PC-9 (cell line): ENCODE measurements at regions not wholly inside any gene's neighbourhood (a gene's known extent, or its start where the extent isn't known, plus 50 kb on each side); places are given as distances from the start of the nearest gene placed in this dataset.

Source experiments
- BruUV-seq: library from RNA; stranded (reverse); fragments of 400-500 nt; replicated peaks from 2 replicates; lab custom pipeline; 2021; lab: Mats Ljungman, UMichigan
- CTCF ChIA-PET: fragments of 300-600 bp; sonication (Branson Sonifier 250); formaldehyde crosslinking; loops from one replicate; lab custom pipeline; 2022; ENCODE audit warnings: antibody characterized with exemption; lab: Charles Lee
- POLR2A ChIA-PET: fragments of 300-600 bp; sonication (Branson Sonifier 250); formaldehyde crosslinking; loops from one replicate; lab custom pipeline; 2022; ENCODE audit warnings: antibody characterized with exemption; ENCODE audit not compliant: unreplicated experiment; lab: Charles Lee
- DNase-seq, 2 experiments: peaks; one replicate each; pipeline versions ENCODE4 v3.0.0 to v3.0.0-alpha.2; 2015 to 2022; ENCODE audit warnings: mixed read lengths in 1 of 2
- H2AFZ ChIP-seq: fragments of 200-600 bp; sonication (generic); 2 replicates; pipeline ENCODE4 v1.8.1; 2017; ENCODE audit warnings: antibody characterized with exemption
- H3F3A ChIP-seq: fragments of 200-600 bp; sonication (generic); 2 replicates; pipeline ENCODE4 v1.8.1; 2017; ENCODE audit warnings: antibody characterized with exemption, mild to moderate bottlenecking, low read depth; ENCODE audit not compliant: insufficient read depth
- H3K27ac ChIP-seq: fragments of 200-600 bp; sonication (generic); 2 replicates; pipeline ENCODE4 v1.6.1; 2016; ENCODE audit warnings: mixed run types
- H3K27me3 ChIP-seq: fragments of 200-600 bp; sonication (generic); 2 replicates; pipeline ENCODE4 v1.6.1; 2016; ENCODE audit warnings: low read depth, mixed run types; ENCODE audit not compliant: insufficient read depth
- H3K36me3 ChIP-seq: fragments of 200-600 bp; sonication (generic); 2 replicates; pipeline ENCODE4 v1.6.1; 2016; ENCODE audit warnings: low read depth, mixed run types
- H3K4me1 ChIP-seq: fragments of 200-600 bp; sonication (generic); replicated peaks from 2 replicates; pipeline ENCODE4 v1.6.1; 2016; ENCODE audit warnings: mixed run types; ENCODE audit not compliant: insufficient read depth
- H3K4me2 ChIP-seq: fragments of 200-600 bp; sonication (generic); 2 replicates; pipeline ENCODE4 v1.6.1; 2017; ENCODE audit warnings: mixed run types
- H3K4me3 ChIP-seq: fragments of 200-600 bp; sonication (generic); 2 replicates; pipeline ENCODE4 v1.6.1; 2016; ENCODE audit warnings: mixed run types
- H3K79me2 ChIP-seq: fragments of 200-600 bp; sonication (generic); 2 replicates; pipeline ENCODE4 v1.6.1; 2017; ENCODE audit warnings: low read depth, mixed run types
- H3K9me2 ChIP-seq: fragments of 200-600 bp; sonication (generic); 2 replicates; pipeline ENCODE4 v1.8.1; 2017; ENCODE audit warnings: mild to moderate bottlenecking; ENCODE audit not compliant: insufficient read depth
- H3K9me3 ChIP-seq: fragments of 200-600 bp; sonication (generic); 2 replicates; pipeline ENCODE4 v1.8.1; 2016; ENCODE audit warnings: low read depth; ENCODE audit not compliant: insufficient read depth
- H4K20me1 ChIP-seq: fragments of 200-600 bp; sonication (generic); 2 replicates; pipeline ENCODE4 v1.8.1; 2017; ENCODE audit not compliant: insufficient read depth
- CTCF ChIP-seq: fragments of 200-600 bp; sonication (generic); conservative IDR thresholded peaks from 2 replicates; pipeline ENCODE4 v1.6.1; 2017; ENCODE audit warnings: mixed run types, antibody characterized with exemption, mild to moderate bottlenecking, moderate library complexity
- EZH2 ChIP-seq: fragments of 200-600 bp; sonication (generic); IDR thresholded peaks from 2 replicates; pipeline ENCODE4 v1.8.0; 2017; ENCODE audit warnings: antibody characterized with exemption, low read depth
- intact Hi-C: fragments of 100-400 bp; cut with micrococcal nuclease; formaldehyde crosslinking; loops from one replicate; pipeline ENCODE4 v1.10.0; 2022; ENCODE audit not compliant: unreplicated experiment

- Histone ChIP-seq H3K9me3 (no peaks in the 10 kb centered on the region), H4K20me1 (no peaks in the 10 kb centered on the region), H3K36me3 (no peaks in the 10 kb centered on the region), H3K4me1 (no peaks in the 10 kb centered on the region), H3K4me3 (no peak overlapping the region), H3F3A (no peaks in the 10 kb centered on the region), H2AFZ (no peak overlapping the region), H3K4me2 (no peak overlapping the region), H3K27ac (no peak overlapping the region), H3K79me2 (no peaks in the 10 kb centered on the region), H3K27me3 (no peaks in the 10 kb centered on the region), H3K9me2 (0 out of 2 replicates have a peak, but pooled peaks cover 8% of the 10 kb centered on the region)
- intact Hi-C loops: no loop called here
- DNase-seq: no peak
- CTCF ChIA-PET: no interaction called here
- TF ChIP-seq EZH2 (no peak), CTCF (no peak)
- BruUV-seq: no TSS peak
- POLR2A ChIA-PET: interaction anchor here (0.7 kb wide), 1 partner anchor 1766 kb away, joined by 5 read pairs; no protein-coding TSS in a partner anchor
These were observed 640.4 kb downstream of the LMO4 start for GRCh38 chr1:87969040-87969439.

- H3K4me1 ChIP-seq: no peaks in the 10 kb centered on the region
- no TSS peak for BruUV-seq
- 0 out of 2 replicates have a peak, but pooled peaks cover 3% of the 10 kb centered on the region for H3K9me2 ChIP-seq
- intact Hi-C loops: no loop called here
- POLR2A ChIA-PET: no interaction called here
- no peaks in the 10 kb centered on the region for H3K79me2 ChIP-seq
- no peak overlapping the region for H2AFZ ChIP-seq
- no peaks in the 10 kb centered on the region for H3K36me3 ChIP-seq
- H3K4me2 ChIP-seq: no peak overlapping the region
- TF ChIP-seq EZH2: no peak
- TF ChIP-seq CTCF: no peak
- no peaks in the 10 kb centered on the region for H3F3A ChIP-seq
- no peaks in the 10 kb centered on the region for H3K27me3 ChIP-seq
- no peaks in the 10 kb centered on the region for H4K20me1 ChIP-seq
- DNase-seq: no peak
- CTCF ChIA-PET: no interaction called here
- no peak overlapping the region for H3K27ac ChIP-seq
- no peaks in the 10 kb centered on the region for H3K9me3 ChIP-seq
- no peak overlapping the region for H3K4me3 ChIP-seq
These were observed 644.1 kb downstream of the LMO4 start for GRCh38 chr1:87972811-87973210.

GRCh38 chr1:87973896-87974295 lies 645.2 kb downstream of the LMO4 start:
- no peaks in the 10 kb centered on the region for H3K27me3 ChIP-seq
- no peak overlapping the region for H3K27ac ChIP-seq
- H4K20me1 ChIP-seq: no peaks in the 10 kb centered on the region
- DNase-seq: no peak
- no peak overlapping the region for H3K4me2 ChIP-seq
- H2AFZ ChIP-seq: peak overlapping the region; percentile 34; the same call in 1 of the 2 replicates
- no peaks in the 10 kb centered on the region for H3K79me2 ChIP-seq
- H3K4me1 ChIP-seq: no peaks in the 10 kb centered on the region
- intact Hi-C loops: no loop called here
- POLR2A ChIA-PET: no interaction called here
- BruUV-seq: no TSS peak
- no peak for TF ChIP-seq EZH2
- TF ChIP-seq CTCF: no peak
- H3K4me3 ChIP-seq: no peak overlapping the region
- 0 out of 2 replicates have a peak, but pooled peaks cover 3% of the 10 kb centered on the region for H3K9me2 ChIP-seq
- H3K9me3 ChIP-seq: no peaks in the 10 kb centered on the region
- CTCF ChIA-PET: no interaction called here
- H3K36me3 ChIP-seq: no peaks in the 10 kb centered on the region
- no peaks in the 10 kb centered on the region for H3F3A ChIP-seq
